ENCODE measurements at regions not wholly inside any gene's neighbourhood (a gene's known extent, or its start where the extent isn't known, plus 50 kb on each side); places are given as distances from the start of the nearest gene placed in this dataset.
A peak's percentile ranks its signal among the peaks of the same experiment; 100 is the strongest.
"Not testable (repeated sequence)": the region's sequence is repeated elsewhere in the genome, so short reads cannot be mapped to it uniquely, and the experiment has no call there.

DNA sequence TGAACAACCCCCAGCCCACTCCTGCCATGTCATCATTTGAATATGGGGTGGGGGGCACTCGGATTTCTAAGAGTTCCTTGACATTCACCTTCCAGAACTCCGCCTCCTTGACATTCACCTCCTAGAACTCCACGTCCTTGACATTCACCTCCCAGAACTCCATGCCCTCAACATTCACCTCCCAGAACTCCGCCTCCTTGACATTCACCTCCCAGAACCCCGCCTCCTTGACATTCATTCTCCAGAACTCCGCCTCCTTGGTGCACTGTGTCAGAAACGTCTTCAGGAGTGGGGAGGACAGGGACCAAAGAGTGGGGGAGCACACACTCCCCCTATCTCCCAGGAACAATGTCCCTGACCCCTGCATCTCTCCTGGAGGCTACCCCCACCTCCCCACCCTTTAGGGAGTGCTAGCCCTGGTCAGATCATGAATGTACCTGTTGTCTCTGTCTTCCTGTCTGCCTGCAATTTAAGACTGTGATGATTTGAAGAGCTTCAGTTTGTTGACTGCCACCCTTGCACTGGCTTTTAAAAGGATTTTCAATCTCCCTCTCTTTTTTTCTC, 110.1 kb downstream of the NPTX2 start:
- no peak for DNase-seq (ENCODE audit: low read depth in 3 of 3)

GRCh38 chr7:98728555-98728954, 111.5 kb downstream of the NPTX2 start:
- no peak for DNase-seq (ENCODE audit: low read depth in 3 of 3)

- no peak for DNase-seq (ENCODE audit: low read depth in 3 of 3)
Measured at GRCh38 chr7:98729121-98729520, 112.0 kb downstream of the NPTX2 start.

DNA sequence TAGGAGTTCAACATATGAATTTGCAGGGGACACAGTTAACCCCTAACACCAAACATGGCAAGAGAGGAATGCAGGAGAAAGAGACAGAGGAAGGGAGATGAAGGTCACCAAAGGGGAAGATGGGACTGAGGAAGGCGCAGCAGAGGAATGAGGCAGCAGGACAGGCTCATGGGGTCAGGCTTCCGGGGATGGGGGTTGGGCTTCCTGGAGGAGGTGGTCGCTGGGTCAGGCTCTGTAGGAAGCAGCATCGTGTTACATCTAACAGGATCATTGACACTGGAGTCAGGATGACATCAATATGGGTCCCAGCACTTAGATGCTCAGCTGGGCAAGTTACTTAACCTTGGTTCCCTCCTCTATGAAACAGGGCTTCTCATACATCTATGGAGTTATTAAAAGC, 113.2 kb downstream of the NPTX2 start:
- DNase-seq (ENCODE audit: low read depth in 3 of 3): no peak

DNA sequence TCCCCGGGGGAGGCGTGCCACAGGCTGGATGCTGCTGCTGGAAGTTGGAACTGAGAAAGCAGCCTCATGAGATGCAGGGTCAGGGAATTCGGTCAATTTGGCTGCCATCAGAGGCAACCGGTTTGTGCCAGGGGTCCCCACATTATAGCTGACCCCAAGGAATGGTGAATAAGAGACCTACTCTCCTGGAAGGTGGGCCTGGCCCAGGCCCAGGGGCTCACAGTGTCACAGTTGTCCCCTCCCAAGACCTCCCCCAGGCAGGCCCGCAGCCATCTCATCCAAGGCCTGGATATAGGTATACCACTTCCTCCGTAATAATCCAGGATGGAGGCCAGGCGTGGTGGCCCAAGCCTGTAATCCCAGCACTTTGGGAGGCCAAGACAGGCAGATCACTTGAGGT, 114.6 kb downstream of the NPTX2 start:
- no peak for DNase-seq (ENCODE audit: low read depth in 3 of 3)

- peak in 2 of 3 experiments; percentile 11 to 57 for DNase-seq (ENCODE audit: low read depth in 3 of 3)
Measured at GRCh38 chr7:98733036-98733435, 116.0 kb downstream of the NPTX2 start.

DNA sequence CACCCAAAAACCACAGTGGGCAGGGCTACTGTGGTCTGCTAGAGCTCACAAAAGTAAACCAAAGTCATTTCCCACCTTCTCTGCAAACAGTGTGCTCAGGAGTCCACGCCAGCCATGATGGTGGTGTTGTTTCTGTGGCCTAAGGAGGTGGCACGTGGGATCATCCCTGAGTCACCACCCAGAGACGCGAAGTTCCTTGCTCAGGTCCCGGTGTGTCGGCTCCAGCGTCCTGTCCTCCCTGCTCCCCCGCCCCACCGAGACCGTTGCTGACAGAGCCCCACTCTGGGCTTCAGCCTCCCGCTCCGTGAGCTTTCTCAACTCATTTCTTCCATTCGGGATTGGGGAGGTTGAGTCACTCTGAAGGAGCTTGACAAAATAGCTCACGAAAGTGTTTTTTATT, 118.7 kb downstream of the NPTX2 start:
- no peak for DNase-seq (ENCODE audit: low read depth in 3 of 3)

DNA sequence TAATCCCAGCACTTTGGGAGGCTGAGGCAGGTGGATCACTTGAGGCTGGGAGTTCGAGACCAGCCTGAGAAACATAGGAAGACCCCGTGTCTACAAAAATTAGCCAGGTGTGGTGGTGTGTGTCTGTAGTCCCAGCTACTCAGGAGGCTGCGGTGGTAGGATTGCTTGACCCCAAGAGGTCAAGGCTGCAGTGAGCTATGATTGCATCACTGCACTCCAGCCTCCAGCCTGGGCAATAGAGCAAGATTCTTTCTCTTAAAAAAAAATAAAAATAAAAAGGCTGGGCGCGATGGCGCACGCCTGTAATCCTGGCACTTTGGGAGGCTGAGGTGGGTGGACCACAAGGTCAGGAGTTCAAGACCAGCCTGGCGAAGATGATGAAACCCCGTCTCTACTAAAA, 119.4 kb downstream of the NPTX2 start:
- DNase-seq (ENCODE audit: low read depth in 3 of 3): not testable (repeated sequence)

GRCh38 chr7:98737176-98737575, 120.1 kb downstream of the NPTX2 start:
- DNase-seq (ENCODE audit: low read depth in 3 of 3): no peak

DNA sequence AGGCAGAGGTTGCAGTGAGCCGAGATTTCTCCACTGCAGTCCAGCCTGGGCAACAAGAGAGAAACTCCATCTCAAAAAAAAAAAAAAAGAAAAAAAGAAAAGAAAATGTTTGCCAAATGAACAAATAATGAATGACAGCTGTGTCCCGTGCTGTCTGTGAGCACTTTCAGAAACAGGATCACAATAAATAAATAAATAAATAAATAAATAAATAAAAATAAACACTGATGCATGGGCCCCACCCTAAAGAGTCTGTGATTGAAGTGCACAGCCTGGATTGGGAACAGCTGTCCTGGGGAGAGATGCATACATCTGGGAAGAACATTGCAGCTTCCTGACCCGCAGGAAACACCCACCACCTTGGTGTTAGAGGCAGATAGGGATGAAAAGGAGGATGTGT, 123.6 kb downstream of the NPTX2 start:
- DNase-seq (ENCODE audit: low read depth in 3 of 3): no peak

DNA sequence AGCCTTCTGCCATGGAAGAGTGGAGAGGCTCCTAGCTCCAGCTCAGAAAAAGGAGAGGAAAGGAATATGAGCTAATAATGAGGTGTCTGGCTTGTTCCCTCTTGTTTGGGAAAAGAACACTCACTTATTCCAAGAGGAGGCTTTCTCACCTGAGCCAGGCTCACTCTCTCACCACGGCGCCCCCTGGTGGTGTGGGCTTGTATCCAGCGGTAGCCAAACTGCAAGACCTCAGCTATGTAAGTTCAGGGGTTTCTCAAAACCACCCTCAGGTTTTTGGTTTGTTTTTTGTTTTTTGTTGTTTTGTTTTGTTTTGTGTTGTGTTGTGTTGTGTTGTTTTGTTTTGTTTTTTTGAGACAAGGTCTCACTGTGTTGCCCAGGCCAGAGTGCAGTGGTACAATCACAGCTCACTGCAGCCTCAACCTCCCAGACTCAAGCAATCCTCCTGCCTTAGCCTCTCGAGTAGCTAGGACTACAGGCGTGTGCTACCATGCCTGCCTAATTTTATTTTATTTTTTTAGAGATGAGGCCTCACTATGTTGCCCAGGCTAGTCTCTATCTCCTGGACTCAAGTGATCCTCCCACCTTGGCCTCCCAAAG, 124.0 kb downstream of the TMEM130 start:
- DNase-seq (ENCODE audit: low read depth in 3 of 3): peak; percentile 43 to 72 (median 47)

DNA sequence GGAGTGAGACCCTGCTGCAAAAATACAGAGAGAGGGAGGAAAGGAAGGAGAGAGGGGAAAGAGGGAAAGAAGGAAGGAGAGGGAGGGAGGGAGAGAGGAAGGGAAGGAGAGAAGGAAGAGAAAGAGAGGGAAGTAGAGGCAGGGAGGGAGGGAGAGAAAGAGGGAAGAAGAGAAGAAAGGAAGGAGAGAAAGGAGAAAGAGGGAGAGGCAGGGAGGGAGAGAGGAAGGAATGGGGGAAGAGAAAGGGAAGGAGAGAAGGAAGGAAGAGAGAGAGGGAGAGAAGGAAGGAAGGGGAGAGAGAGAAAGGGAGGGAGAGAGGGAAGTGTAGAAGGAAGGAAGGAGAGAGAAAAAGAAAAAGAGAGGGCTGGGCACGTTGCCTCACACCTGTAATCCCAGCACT, 121.7 kb downstream of the TMEM130 start:
- no peak for DNase-seq (ENCODE audit: low read depth in 3 of 3)

GRCh38 chr7:98753176-98753575, 116.6 kb downstream of the TMEM130 start:
- no peak for DNase-seq (ENCODE audit: low read depth in 3 of 3)

GRCh38 chr7:98753989-98754479, 115.8 kb downstream of the TMEM130 start:
- DNase-seq (ENCODE audit: low read depth in 3 of 3): no peak

DNA sequence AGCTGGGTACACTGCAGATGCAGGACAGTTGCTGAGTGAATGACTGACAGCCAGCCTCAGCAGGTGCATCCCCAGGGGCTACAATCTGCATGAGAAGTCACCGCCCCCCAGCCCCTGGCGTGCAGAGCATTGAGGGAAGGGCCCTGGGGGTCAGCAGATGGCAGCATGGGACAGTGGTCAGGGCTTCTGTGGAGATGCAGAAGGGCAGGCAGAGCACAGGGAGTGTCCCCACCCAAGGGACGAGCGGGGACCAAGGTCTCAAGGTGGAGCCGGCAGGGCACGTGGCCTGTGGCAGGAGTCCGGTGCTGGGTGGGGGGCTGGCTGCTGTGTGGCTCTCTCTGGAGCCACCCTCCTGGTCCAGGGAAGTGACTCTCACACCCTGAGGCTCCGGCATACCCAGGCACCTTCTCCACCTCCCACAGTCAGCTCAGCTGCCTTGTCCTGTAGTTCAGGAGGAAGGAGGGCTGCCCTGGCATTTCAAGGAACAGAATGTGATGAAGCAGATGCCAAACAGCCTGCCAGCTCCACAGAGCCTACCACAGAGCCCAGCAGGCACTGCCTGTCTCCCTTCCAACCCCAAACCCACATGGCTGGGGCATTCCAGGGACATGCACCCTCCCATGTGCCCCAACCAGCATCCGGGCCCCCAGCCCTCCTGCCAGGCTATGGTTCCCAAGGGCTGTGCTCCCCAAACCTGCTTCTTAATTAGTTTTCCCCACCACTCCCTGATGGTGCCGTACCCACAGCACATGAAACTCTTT, 114.5 kb downstream of the TMEM130 start:
- DNase-seq (ENCODE audit: low read depth in 3 of 3): no peak

DNA sequence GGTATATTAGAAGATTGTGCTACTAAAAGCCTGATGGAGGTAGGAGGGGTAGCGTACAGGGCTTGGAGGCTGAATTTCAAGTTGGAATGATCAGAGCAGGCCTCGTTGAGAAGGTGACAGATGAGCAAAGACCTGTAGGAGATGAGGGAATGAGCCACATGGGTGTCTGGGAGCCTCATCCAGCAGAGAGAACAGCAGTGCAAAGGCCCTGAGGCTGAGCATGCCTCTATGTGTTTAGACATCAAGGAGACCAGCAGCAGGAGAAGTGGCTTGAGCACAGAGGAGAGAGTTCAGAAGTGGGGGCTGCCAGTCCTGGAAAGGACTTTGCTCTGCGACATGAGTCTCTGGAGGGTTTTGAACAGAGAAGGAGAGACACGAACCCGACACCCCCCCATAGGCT, 111.7 kb downstream of the TMEM130 start:
- no peak for DNase-seq (ENCODE audit: low read depth in 3 of 3)

DNA sequence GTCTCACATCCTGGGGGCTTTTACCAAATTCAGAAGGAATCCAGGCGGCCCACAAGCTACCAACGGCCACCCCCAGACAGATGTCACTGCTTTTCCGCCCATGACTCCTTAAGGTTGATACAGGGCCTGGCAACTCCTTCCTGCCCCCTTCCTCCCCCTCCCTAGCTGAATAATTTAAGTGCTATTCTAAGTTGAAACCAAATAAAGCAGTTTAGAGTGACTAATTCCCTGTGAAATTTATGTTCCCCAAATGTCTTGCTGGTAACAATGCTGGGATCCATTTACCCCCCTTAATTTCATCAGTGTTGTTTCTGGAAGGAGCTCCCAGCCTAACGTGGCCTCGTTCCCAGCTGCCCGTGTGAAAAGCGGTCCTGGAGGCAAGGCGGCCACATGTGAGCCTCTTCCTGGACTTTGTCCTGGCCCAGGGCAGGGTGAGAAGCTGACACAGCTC, 109.6 kb downstream of the TMEM130 start:
- no peak for DNase-seq (ENCODE audit: low read depth in 3 of 3)

DNA sequence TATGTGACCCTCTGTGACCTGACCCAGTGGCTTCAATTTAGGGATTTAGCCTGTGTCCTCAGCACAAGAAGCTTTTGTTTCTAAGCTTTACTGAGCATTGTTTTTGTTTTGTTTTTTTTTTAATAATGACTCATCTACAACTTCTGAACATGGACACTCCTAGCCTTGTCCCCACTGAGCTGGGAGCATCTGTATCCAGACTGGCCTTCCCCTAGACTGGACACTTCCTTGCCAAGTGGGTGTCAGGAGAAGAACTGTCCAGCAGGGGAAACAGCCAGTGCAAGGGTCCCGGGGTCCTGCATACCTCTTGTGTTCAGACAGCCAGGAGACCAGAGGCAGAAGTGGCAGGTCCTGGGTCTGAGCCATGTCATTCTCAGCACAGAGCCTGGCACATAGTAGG, 108.6 kb downstream of the TMEM130 start:
- no peak for DNase-seq (ENCODE audit: low read depth in 3 of 3)

- no peak for DNase-seq (ENCODE audit: low read depth in 3 of 3)
Measured at GRCh38 chr7:98762620-98763019, 107.2 kb downstream of the TMEM130 start.

DNA sequence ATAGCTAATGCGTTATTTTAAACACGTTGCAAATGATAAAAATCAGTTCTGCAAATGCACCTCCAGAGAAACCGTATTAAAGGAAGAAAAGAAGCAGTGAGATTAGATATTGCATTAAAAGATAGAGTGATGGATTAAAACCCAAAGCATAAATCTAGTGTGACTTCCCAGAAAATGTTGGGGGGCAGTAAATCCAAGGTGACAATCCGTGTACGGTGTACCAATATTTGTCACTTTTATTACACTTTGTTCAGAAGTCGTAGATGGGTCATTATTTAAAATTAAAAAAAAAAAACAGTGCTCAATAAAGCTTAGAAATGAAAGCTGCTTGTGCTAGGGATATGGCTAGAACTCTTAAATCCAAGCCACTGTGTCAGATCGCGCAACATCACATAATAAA, 106.4 kb downstream of the TMEM130 start:
- no peak for DNase-seq (ENCODE audit: low read depth in 3 of 3)

DNA sequence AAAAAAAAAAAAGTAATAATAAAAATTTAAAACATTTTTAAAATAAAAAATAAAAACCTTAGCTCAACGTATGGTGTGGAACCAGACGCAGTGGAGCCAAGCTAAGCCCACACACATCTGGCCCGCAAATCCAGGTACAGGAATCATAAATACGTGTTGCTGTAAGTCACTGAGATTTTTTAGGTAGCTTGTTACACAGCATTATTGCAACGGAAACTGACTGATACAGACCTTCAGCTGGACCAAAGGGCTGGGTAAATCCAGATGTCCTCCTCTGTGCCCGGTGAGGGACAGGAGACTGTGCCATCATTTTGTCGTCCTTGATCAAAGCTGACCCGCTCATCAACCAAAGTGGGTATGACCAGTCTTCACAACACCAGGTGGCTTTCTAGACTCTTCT, 104.9 kb downstream of the TMEM130 start:
- DNase-seq (ENCODE audit: low read depth in 3 of 3): no peak

GRCh38 chr7:98770085-98770484, 99.7 kb downstream of the TMEM130 start:
- DNase-seq (ENCODE audit: low read depth in 3 of 3): not testable (repeated sequence)

- DNase-seq (ENCODE audit: low read depth in 3 of 3): no peak
Measured at GRCh38 chr7:98771519-98771918, 98.3 kb downstream of the TMEM130 start.
